AG04450 (cell line): ENCODE measurements at regions not wholly inside any gene's neighbourhood (a gene's known extent, or its start where the extent isn't known, plus 50 kb on each side); places are given as distances from the start of the nearest gene placed in this dataset.

Experiments used
- CTCF ChIA-PET: fragments of 300-600, 350-600 bp; formaldehyde crosslinking; extraction: SDS; loops from one replicate; lab custom pipeline; 2022; ENCODE audit warnings: antibody characterized with exemption, inconsistent platforms; lab: Charles Lee
- POLR2A ChIA-PET: fragments of 350-600 bp; formaldehyde crosslinking; extraction: SDS; loops from one replicate; lab custom pipeline; 2021; ENCODE audit warnings: antibody characterized with exemption, inconsistent platforms; lab: Yijun Ruan, JAX
- DNase-seq: peaks from one replicate; pipeline ENCODE4 v3.0.0-alpha.2; 2011; ENCODE audit warnings: low read depth, low spot score
- H3K27ac ChIP-seq: one replicate; pipeline ENCODE4 v1.5.1; 2012; ENCODE audit warnings: low read depth, low read length, control low read depth
- H3K27me3 ChIP-seq: one replicate; pipeline ENCODE4 v1.6.0; 2012; ENCODE audit warnings: low read length; ENCODE audit not compliant: control insufficient read depth, insufficient read depth
- H3K4me3 ChIP-seq: 2 replicates; pipeline ENCODE4 v1.5.1; 2011; ENCODE audit warnings: mild to moderate bottlenecking, low read depth, low read length, control low read depth
- H3K9me3 ChIP-seq: 2 replicates; pipeline ENCODE4 v1.5.1; 2012; ENCODE audit warnings: low read length; ENCODE audit not compliant: control insufficient read depth, insufficient read depth
- TF ChIP-seq, protein P1 (sequence below): IDR thresholded peaks from 2 replicates; pipeline ENCODE4 v1.5.1; 2011; ENCODE audit warnings: low read depth, low read length, control low read depth, inconsistent platforms

DNA sequence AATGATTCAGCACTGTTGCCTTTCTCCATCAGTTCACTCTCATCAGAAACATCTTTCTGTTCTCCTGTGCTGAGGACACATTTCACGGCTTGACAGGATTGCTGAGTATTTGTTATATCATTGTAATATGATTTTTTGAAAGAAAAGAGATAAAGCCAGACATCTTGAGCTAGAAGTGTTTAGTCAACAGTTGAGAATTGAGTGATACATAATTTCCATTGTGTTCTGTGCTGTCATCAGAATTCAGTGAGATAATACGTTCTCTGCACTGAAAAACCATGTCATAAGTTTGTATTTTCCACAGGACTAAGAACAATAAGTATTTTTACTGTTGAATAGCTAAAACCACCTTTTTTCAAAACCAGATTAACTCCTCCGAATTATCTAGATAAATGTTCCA lies 50.2 kb upstream of the GPRIN3 start:
- TF ChIP-seq, protein P1, sequence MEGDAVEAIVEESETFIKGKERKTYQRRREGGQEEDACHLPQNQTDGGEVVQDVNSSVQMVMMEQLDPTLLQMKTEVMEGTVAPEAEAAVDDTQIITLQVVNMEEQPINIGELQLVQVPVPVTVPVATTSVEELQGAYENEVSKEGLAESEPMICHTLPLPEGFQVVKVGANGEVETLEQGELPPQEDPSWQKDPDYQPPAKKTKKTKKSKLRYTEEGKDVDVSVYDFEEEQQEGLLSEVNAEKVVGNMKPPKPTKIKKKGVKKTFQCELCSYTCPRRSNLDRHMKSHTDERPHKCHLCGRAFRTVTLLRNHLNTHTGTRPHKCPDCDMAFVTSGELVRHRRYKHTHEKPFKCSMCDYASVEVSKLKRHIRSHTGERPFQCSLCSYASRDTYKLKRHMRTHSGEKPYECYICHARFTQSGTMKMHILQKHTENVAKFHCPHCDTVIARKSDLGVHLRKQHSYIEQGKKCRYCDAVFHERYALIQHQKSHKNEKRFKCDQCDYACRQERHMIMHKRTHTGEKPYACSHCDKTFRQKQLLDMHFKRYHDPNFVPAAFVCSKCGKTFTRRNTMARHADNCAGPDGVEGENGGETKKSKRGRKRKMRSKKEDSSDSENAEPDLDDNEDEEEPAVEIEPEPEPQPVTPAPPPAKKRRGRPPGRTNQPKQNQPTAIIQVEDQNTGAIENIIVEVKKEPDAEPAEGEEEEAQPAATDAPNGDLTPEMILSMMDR, result no peak
- H3K27me3 ChIP-seq, result no peaks in the 10 kb centered on the region
- no peak overlapping the region for H3K4me3 ChIP-seq
- H3K27ac ChIP-seq, result no peak overlapping the region
- CTCF ChIA-PET, result no interaction called here
- no peak for DNase-seq
- POLR2A ChIA-PET, result no interaction called here
- H3K9me3 ChIP-seq, result no peaks in the 10 kb centered on the region
